ENCODE measurements at regions not wholly inside any gene's neighbourhood (a gene's known extent, or its start where the extent isn't known, plus 50 kb on each side); places are given as distances from the start of the nearest gene placed in this dataset.

GRCh38 chr4:26000274-26000950 is 86.4 kb downstream of the SMIM20 start:
- DNase-seq (ENCODE audit: extremely low read depth, low read depth): no peak
- no peak for TF ChIP-seq CTCF (IDR thresholded peaks at IDR 0.05; ENCODE audit: low read depth, low read length)

GRCh38 chr4:26001413-26001812 is 87.4 kb downstream of the SMIM20 start:
- TF ChIP-seq CTCF (IDR thresholded peaks at IDR 0.05; ENCODE audit: low read depth, low read length): no peak
- no peak for DNase-seq (ENCODE audit: extremely low read depth, low read depth)

- TF ChIP-seq CTCF (IDR thresholded peaks at IDR 0.05; ENCODE audit: low read depth, low read length): no peak
- DNase-seq (ENCODE audit: extremely low read depth, low read depth): no peak
Observed at GRCh38 chr4:26001816-26002215, 87.8 kb downstream of the SMIM20 start.

- TF ChIP-seq CTCF (IDR thresholded peaks at IDR 0.05; ENCODE audit: low read depth, low read length): no peak
- no peak for DNase-seq (ENCODE audit: extremely low read depth, low read depth)
Observed at GRCh38 chr4:26003056-26003455, 89.0 kb downstream of the SMIM20 start.

GRCh38 chr4:26004290-26004689 is 90.3 kb downstream of the SMIM20 start:
- no peak for DNase-seq (ENCODE audit: extremely low read depth, low read depth)
- TF ChIP-seq CTCF (IDR thresholded peaks at IDR 0.05; ENCODE audit: low read depth, low read length): no peak

GRCh38 chr4:26005764-26006163 is 91.7 kb downstream of the SMIM20 start:
- TF ChIP-seq CTCF (IDR thresholded peaks at IDR 0.05; ENCODE audit: low read depth, low read length): no peak

GRCh38 chr4:26008737-26009136 is 94.7 kb downstream of the SMIM20 start:
- no peak for DNase-seq (ENCODE audit: extremely low read depth, low read depth)
- no peak for TF ChIP-seq CTCF (IDR thresholded peaks at IDR 0.05; ENCODE audit: low read depth, low read length)

More at GRCh38 chr4:26005764-26006163, 91.7 kb downstream of the SMIM20 start:
- DNase-seq (ENCODE audit: extremely low read depth, low read depth): no peak
